ENCODE measurements at regions not wholly inside any gene's neighbourhood (a gene's known extent, or its start where the extent isn't known, plus 50 kb on each side); places are given as distances from the start of the nearest gene placed in this dataset.

GRCh38 chr1:221437171-221437570, 304.7 kb downstream of the DUSP10 start:
- TF ChIP-seq EZH2 (IDR thresholded peaks at IDR 0.05; ENCODE audit: borderline replicate concordance, low read length), result no peak
- TF ChIP-seq CTCF (IDR thresholded peaks at IDR 0.05; ENCODE audit: low read length), result no peak
